CD4-positive, alpha-beta T cell treated with Interleukin-21 for 1 hour (primary cell): ENCODE measurements at regions not wholly inside any gene's neighbourhood (a gene's known extent, or its start where the extent isn't known, plus 50 kb on each side); places are given as distances from the start of the nearest gene placed in this dataset.
"Not testable (repeated sequence)": the region's sequence is repeated elsewhere in the genome, so short reads cannot be mapped to it uniquely, and the experiment has no call there.

Source experiments
- DNase-seq: peaks from one replicate; pipeline ENCODE4 v3.0.0-alpha.2; 2020

GRCh38 chr9:82406456-82407085 lies 418.0 kb downstream of the SPATA31D1 start:
- DNase-seq = no peak

GRCh38 chr9:82410306-82410705 lies 421.7 kb downstream of the SPATA31D1 start:
- DNase-seq = no peak

GRCh38 chr9:82410866-82411265 lies 422.3 kb downstream of the SPATA31D1 start:
- no peak for DNase-seq

- DNase-seq = no peak
Measured at GRCh38 chr9:82412586-82413305, 424.2 kb downstream of the SPATA31D1 start.

- no peak for DNase-seq
Measured at GRCh38 chr9:82417501-82417900, 428.9 kb downstream of the SPATA31D1 start.

GRCh38 chr9:82418334-82418733 lies 429.8 kb downstream of the SPATA31D1 start:
- no peak for DNase-seq

- no peak for DNase-seq
Measured at GRCh38 chr9:82419696-82420486, 431.3 kb downstream of the SPATA31D1 start.

- DNase-seq = no peak
Measured at GRCh38 chr9:82421498-82421897, 432.9 kb downstream of the SPATA31D1 start.

- DNase-seq = no peak
Measured at GRCh38 chr9:82423700-82424099, 435.1 kb downstream of the SPATA31D1 start.

- DNase-seq = no peak
Measured at GRCh38 chr9:82424599-82425120, 436.1 kb downstream of the SPATA31D1 start.

GRCh38 chr9:82431121-82431520 lies 442.5 kb downstream of the SPATA31D1 start:
- no peak for DNase-seq

GRCh38 chr9:82433290-82433931 lies 444.8 kb downstream of the SPATA31D1 start:
- not testable (repeated sequence) for DNase-seq

GRCh38 chr9:82436475-82436874 lies 447.9 kb downstream of the SPATA31D1 start:
- DNase-seq = no peak

GRCh38 chr9:82437183-82437582 lies 448.6 kb downstream of the SPATA31D1 start:
- DNase-seq = not testable (repeated sequence)

GRCh38 chr9:82438581-82438980 lies 450.0 kb downstream of the SPATA31D1 start:
- DNase-seq = no peak

- no peak for DNase-seq
Measured at GRCh38 chr9:82443312-82443711, 454.7 kb downstream of the SPATA31D1 start.

- no peak for DNase-seq
Measured at GRCh38 chr9:82445556-82445955, 457.0 kb downstream of the SPATA31D1 start.

GRCh38 chr9:82447343-82447742 lies 458.8 kb downstream of the SPATA31D1 start:
- no peak for DNase-seq

GRCh38 chr9:82449986-82450385 lies 461.4 kb downstream of the SPATA31D1 start:
- DNase-seq = no peak

- no peak for DNase-seq
Measured at GRCh38 chr9:82454509-82455190, 466.1 kb downstream of the SPATA31D1 start.

- no peak for DNase-seq
Measured at GRCh38 chr9:82456642-82457041, 468.1 kb downstream of the SPATA31D1 start.

- DNase-seq = no peak
Measured at GRCh38 chr9:82457298-82457697, 468.7 kb downstream of the SPATA31D1 start.
